SK-N-SH (cell line): ENCODE measurements at regions not wholly inside any gene's neighbourhood (a gene's known extent, or its start where the extent isn't known, plus 50 kb on each side); places are given as distances from the start of the nearest gene placed in this dataset.

ENCODE experiments used
- CTCF ChIP-seq: fragments of 200-600 bp; sonication (generic); IDR thresholded peaks from 2 replicates; pipeline ENCODE4 v1.6.1; 2017; ENCODE audit warnings: antibody characterized with exemption, mild to moderate bottlenecking, moderate library complexity
- SIN3A ChIP-seq: IDR thresholded peaks from 2 replicates; pipeline ENCODE4 v1.6.1; 2012; ENCODE audit warnings: low read depth, mild to moderate bottlenecking, low read length, moderate library complexity, borderline replicate concordance
- USF1 ChIP-seq: IDR thresholded peaks from 2 replicates; pipeline ENCODE4 v1.4.0; 2012; ENCODE audit warnings: low read depth, borderline replicate concordance

- TF ChIP-seq CTCF, result no peak
- no peak for TF ChIP-seq USF1
- no peak for TF ChIP-seq SIN3A
These were observed 55.9 kb upstream of the IL2 start for GRCh38 chr4:122512430-122512829.
